Cardiac muscle cell (in vitro differentiated cells and primary cell): ENCODE measurements at regions not wholly inside any gene's neighbourhood (a gene's known extent, or its start where the extent isn't known, plus 50 kb on each side); places are given as distances from the start of the nearest gene placed in this dataset.

ENCODE experiments used
- DNase-seq, 2 donors: peaks; one replicate each; pipeline versions ENCODE4 v3.0.0 to v3.0.0-alpha.2; 2010 to 2017; ENCODE audit warnings: low read depth in 1 of 2, low spot score in 1 of 2
- H3K27ac ChIP-seq: fragments of 200-600 bp; sonication (generic); 2 replicates; pipeline ENCODE4 v1.5.1; 2016
- H3K27me3 ChIP-seq: fragments of 200-600 bp; sonication (generic); 2 replicates; pipeline ENCODE4 v1.6.0; 2016; ENCODE audit warnings: control low read depth
- H3K36me3 ChIP-seq: fragments of 200-600 bp; sonication (generic); 2 replicates; pipeline ENCODE4 v1.5.1; 2016; ENCODE audit warnings: control low read depth
- H3K4me1 ChIP-seq: fragments of 200-600 bp; sonication (generic); 2 replicates; pipeline ENCODE4 v1.8.1; 2017; ENCODE audit warnings: low read depth, mild to moderate bottlenecking, mixed run types
- H3K4me3 ChIP-seq: fragments of 200-600 bp; sonication (generic); 2 replicates; pipeline ENCODE4 v1.5.1; 2016; ENCODE audit warnings: mild to moderate bottlenecking
- H3K9me3 ChIP-seq: fragments of 200-600 bp; sonication (generic); 2 replicates; pipeline ENCODE4 v1.5.1; 2017; ENCODE audit warnings: low read depth, mild to moderate bottlenecking, control low read depth
- CTCF ChIP-seq: IDR thresholded peaks from 2 replicates; pipeline ENCODE4 v1.5.1; 2012; ENCODE audit warnings: low read depth, mild to moderate bottlenecking, low read length

DNA sequence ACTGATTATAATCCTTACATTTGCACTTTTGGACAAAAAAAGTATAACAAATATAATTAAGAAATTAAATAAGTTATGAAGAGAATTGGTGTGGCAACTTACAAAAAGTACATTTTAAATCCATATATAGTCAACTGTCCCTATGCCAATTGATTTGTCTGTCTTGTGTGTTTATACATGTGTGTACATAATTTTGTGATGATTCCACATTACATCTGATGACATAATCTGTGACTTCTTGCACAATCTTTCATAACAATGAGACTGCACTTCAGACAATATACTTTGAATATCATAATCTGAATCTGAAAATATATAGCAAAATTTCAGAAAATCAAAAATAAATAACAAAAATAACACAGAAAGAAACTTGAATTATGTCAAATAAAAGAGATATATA, 953.4 kb downstream of the FAT4 start:
- H3K4me3 ChIP-seq: no peak overlapping the region
- no peak for TF ChIP-seq CTCF
- DNase-seq: peak in 1 of 2 donors; percentile 61

GRCh38 chr4:126269106-126269505, 954.4 kb downstream of the FAT4 start:
- TF ChIP-seq CTCF: no peak
- Histone ChIP-seq H3K27me3 (no peaks in the 10 kb centered on the region), H3K36me3 (no peaks in the 10 kb centered on the region), H3K4me3 (no peak overlapping the region), H3K4me1 (no peaks in the 10 kb centered on the region), H3K27ac (no peak overlapping the region), H3K9me3 (no peaks in the 10 kb centered on the region)
- DNase-seq: peak in 1 of 2 donors; percentile 82

More for the DNA sequence above, 953.4 kb downstream of the FAT4 start:
- Histone ChIP-seq H3K36me3 (no peaks in the 10 kb centered on the region), H3K9me3 (no peaks in the 10 kb centered on the region), H3K27me3 (no peaks in the 10 kb centered on the region), H3K4me1 (no peaks in the 10 kb centered on the region), H3K27ac (no peak overlapping the region)

GRCh38 chr4:126271292-126271691, 956.5 kb downstream of the FAT4 start:
- Histone ChIP-seq H3K27me3 (no peaks in the 10 kb centered on the region), H3K9me3 (no peaks in the 10 kb centered on the region), H3K36me3 (no peaks in the 10 kb centered on the region), H3K4me1 (no peaks in the 10 kb centered on the region), H3K27ac (no peak overlapping the region), H3K4me3 (no peak overlapping the region)
- TF ChIP-seq CTCF: no peak
- peak in 1 of 2 donors; percentile 7 for DNase-seq

DNA sequence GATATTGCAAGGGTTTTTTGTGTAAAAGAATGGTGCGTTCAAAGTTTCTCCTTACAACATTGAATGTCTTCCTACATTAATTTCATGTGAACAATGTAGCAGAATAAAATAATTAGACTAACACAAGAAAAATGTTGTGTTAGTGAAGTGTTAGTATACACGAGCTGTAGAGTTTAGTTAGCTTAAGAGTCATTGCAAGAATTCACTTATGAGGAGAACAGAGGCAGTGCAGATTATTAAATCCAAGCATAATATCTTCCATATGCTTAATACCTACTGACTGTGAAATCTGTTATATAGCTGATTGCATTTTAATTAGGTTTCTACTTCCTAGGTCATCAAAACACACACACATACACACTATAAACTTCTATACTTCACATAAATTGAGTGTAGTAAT, 959.0 kb downstream of the FAT4 start:
- Histone ChIP-seq H3K4me3 (no peak overlapping the region), H3K27me3 (no peaks in the 10 kb centered on the region), H3K36me3 (no peaks in the 10 kb centered on the region), H3K9me3 (no peaks in the 10 kb centered on the region), H3K27ac (no peak overlapping the region), H3K4me1 (no peaks in the 10 kb centered on the region)
- no peak for DNase-seq
- TF ChIP-seq CTCF: no peak

DNA sequence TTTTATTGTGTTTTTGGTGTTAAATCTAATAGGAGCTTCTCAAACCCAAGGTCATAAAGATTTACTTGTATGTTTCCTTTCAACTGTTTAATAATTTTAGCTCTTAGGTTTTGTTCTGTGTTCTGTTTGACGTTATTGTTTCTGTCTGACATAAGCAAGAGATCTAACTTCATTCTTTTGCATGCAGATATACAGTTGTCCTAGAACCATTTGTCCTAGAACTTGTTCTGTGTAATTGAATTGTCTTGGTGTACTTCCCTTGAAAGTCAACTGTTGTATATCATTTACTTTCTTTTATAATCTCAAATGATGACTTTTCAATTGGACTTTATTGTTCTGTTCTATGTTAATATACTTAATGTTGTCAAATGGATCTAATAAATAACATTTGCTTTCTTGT, 977.1 kb downstream of the FAT4 start:
- no peaks in the 10 kb centered on the region for H3K4me1 ChIP-seq
- no peak for TF ChIP-seq CTCF

DNA sequence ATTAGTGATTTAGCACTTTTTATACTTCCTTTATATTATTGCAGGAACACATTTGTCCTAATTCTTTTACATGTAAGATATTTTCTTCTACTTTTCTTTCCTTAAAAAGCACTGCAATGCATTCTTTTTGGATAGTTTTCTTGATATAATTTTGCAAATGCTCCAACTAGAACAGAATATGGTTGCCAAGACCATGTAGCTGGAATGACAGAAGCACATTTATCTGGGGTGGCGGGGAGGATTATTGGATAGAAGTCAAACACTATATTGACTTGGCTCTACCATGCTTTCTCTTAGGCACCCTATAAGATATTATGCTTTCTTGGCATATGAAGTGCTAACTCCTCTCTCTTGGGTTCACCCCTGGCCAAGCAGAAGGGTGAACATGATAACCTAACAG, 983.5 kb downstream of the FAT4 start:
- DNase-seq: no peak

More for the DNA sequence above, 977.1 kb downstream of the FAT4 start:
- H3K27me3 ChIP-seq: no peaks in the 10 kb centered on the region
- no peak overlapping the region for H3K27ac ChIP-seq
- H3K36me3 ChIP-seq: no peaks in the 10 kb centered on the region
- H3K4me3 ChIP-seq: no peak overlapping the region
- DNase-seq: no peak
- H3K9me3 ChIP-seq: no peaks in the 10 kb centered on the region

More for the DNA sequence above, 983.5 kb downstream of the FAT4 start:
- Histone ChIP-seq H3K4me3 (no peak overlapping the region), H3K36me3 (no peaks in the 10 kb centered on the region), H3K4me1 (no peaks in the 10 kb centered on the region), H3K27ac (no peak overlapping the region), H3K27me3 (no peaks in the 10 kb centered on the region), H3K9me3 (no peaks in the 10 kb centered on the region)
- TF ChIP-seq CTCF: no peak
